HEK293 (cell line): ENCODE measurements at regions not wholly inside any gene's neighbourhood (a gene's known extent, or its start where the extent isn't known, plus 50 kb on each side); places are given as distances from the start of the nearest gene placed in this dataset.

ENCODE experiments used
- CTCF ChIA-PET: fragments of 350-600 bp; formaldehyde crosslinking; extraction: SDS; loops from one replicate; lab custom pipeline; 2021; ENCODE audit warnings: antibody characterized with exemption; lab: Yijun Ruan, JAX
- POLR2A ChIA-PET: fragments of 300-600 bp; formaldehyde crosslinking; extraction: SDS; loops from one replicate; lab custom pipeline; 2020; ENCODE audit warnings: antibody characterized with exemption, inconsistent platforms; lab: Yijun Ruan, JAX
- H3K27ac ChIP-seq: fragments of 200-500 bp; sonication (Bioruptor generic); 2 replicates; pipeline ENCODE4 v1.5.1; 2014; ENCODE audit warnings: low read depth, low read length, control low read depth, inconsistent platforms; ENCODE audit errors: extremely low read depth
- H3K36me3 ChIP-seq, 2 experiments: fragments of 200-500 bp in 1 of 2; sonication (Bioruptor generic) in 1 of 2; 1 replicate in 1 of 2; 2 replicates in 1 of 2; pipeline ENCODE4 v1.5.1; 2014 to 2017; ENCODE audit warnings: inconsistent platforms in 2 of 2, low read length in 2 of 2; ENCODE audit not compliant: control insufficient read depth in 2 of 2, insufficient read depth in 1 of 2
- H3K4me1 ChIP-seq: fragments of 200-500 bp; sonication (Bioruptor generic); 2 replicates; pipeline ENCODE4 v1.5.1; 2014; ENCODE audit warnings: mild to moderate bottlenecking, low read length, inconsistent platforms; ENCODE audit not compliant: control insufficient read depth, insufficient read depth
- H3K4me3 ChIP-seq: 2 replicates; pipeline ENCODE4 v1.5.1; 2011; ENCODE audit warnings: low read depth, mild to moderate bottlenecking, control low read depth, low read length, moderate library complexity
- H3K9me3 ChIP-seq: fragments of 200-500 bp; sonication (Bioruptor generic); 2 replicates; pipeline ENCODE4 v1.5.1; 2014; ENCODE audit warnings: low read depth, low read length, inconsistent platforms; ENCODE audit not compliant: control insufficient read depth, insufficient read depth
- ELK4 ChIP-seq: IDR thresholded peaks from 2 replicates; pipeline ENCODE4 v1.6.1; 2011; ENCODE audit warnings: mild to moderate bottlenecking, low read depth, low read length, borderline replicate concordance
- GLIS1 ChIP-seq: fragments of 450-650 bp; formaldehyde crosslinking; IDR thresholded peaks from 2 replicates; pipeline ENCODE4 v1.5.1; 2016; ENCODE audit warnings: missing biosample characterization, missing genetic modification characterization
- INSM2 ChIP-seq: fragments of 450-650 bp; formaldehyde crosslinking; IDR thresholded peaks from 2 replicates; pipeline ENCODE4 v1.5.1; 2016; ENCODE audit warnings: missing biosample characterization, missing genetic modification characterization
- KLF1 ChIP-seq: fragments of 450-650 bp; formaldehyde crosslinking; IDR thresholded peaks from 2 replicates; pipeline ENCODE4 v1.5.1; 2016; ENCODE audit warnings: missing biosample characterization, missing genetic modification characterization
- KLF10 ChIP-seq: fragments of 450-650 bp; IDR thresholded peaks from 2 replicates; pipeline ENCODE4 v1.5.1; 2018; ENCODE audit warnings: missing biosample characterization, mild to moderate bottlenecking, missing genetic modification characterization
- KLF8 ChIP-seq: fragments of 450-650 bp; formaldehyde crosslinking; IDR thresholded peaks from 2 replicates; pipeline ENCODE4 v1.5.1; 2016; ENCODE audit warnings: missing biosample characterization, missing genetic modification characterization
- MZF1 ChIP-seq: fragments of 450-650 bp; formaldehyde crosslinking; IDR thresholded peaks from 2 replicates; pipeline ENCODE4 v1.5.1; 2017; ENCODE audit warnings: missing biosample characterization, missing genetic modification characterization, borderline replicate concordance
- PBX3 ChIP-seq: sonication (generic); formaldehyde crosslinking; IDR thresholded peaks from 2 replicates; pipeline ENCODE4 v1.8.1; 2022; ENCODE audit warnings: mild to moderate bottlenecking, moderate library complexity, missing genetic modification reagents
- TSHZ1 ChIP-seq: fragments of 450-650 bp; formaldehyde crosslinking; IDR thresholded peaks from 2 replicates; pipeline ENCODE4 v1.5.1; 2016; ENCODE audit warnings: missing biosample characterization, missing genetic modification characterization, borderline replicate concordance
- ZBTB26 ChIP-seq: fragments of 450-650 bp; formaldehyde crosslinking; optimal IDR thresholded peaks from 2 replicates; pipeline ENCODE3; 2016; ENCODE audit warnings: missing biosample characterization, mild to moderate bottlenecking, missing genetic modification characterization
- ZFP69B ChIP-seq: fragments of 450-650 bp; formaldehyde crosslinking; IDR thresholded peaks from 2 replicates; pipeline ENCODE4 v1.5.1; 2016; ENCODE audit warnings: missing biosample characterization, missing genetic modification characterization
- ZNF175 ChIP-seq: fragments of 450-650 bp; formaldehyde crosslinking; IDR thresholded peaks from 2 replicates; pipeline ENCODE4 v1.5.1; 2016; ENCODE audit warnings: missing biosample characterization, missing genetic modification characterization
- ZNF362 ChIP-seq: fragments of 450-650 bp; formaldehyde crosslinking; IDR thresholded peaks from 2 replicates; pipeline ENCODE4 v1.5.1; 2016; ENCODE audit warnings: missing biosample characterization, missing genetic modification characterization
- ZNF449 ChIP-seq: fragments of 450-650 bp; formaldehyde crosslinking; IDR thresholded peaks from 2 replicates; pipeline ENCODE4 v1.5.1; 2017; ENCODE audit warnings: missing biosample characterization, mild to moderate bottlenecking, missing genetic modification characterization, moderate library complexity
- ZNF488 ChIP-seq: fragments of 450-650 bp; formaldehyde crosslinking; IDR thresholded peaks from 2 replicates; pipeline ENCODE4 v1.5.1; 2016; ENCODE audit warnings: missing biosample characterization, missing genetic modification characterization
- ZNF571 ChIP-seq: fragments of 450-650 bp; formaldehyde crosslinking; IDR thresholded peaks from 2 replicates; pipeline ENCODE4 v1.5.0; 2017; ENCODE audit warnings: missing biosample characterization, missing genetic modification characterization
- ZNF639 ChIP-seq: fragments of 450-650 bp; formaldehyde crosslinking; IDR thresholded peaks from 2 replicates; pipeline ENCODE4 v1.5.1; 2016; ENCODE audit warnings: missing biosample characterization, missing genetic modification characterization
- ZNF692 ChIP-seq: fragments of 450-650 bp; formaldehyde crosslinking; IDR thresholded peaks from 2 replicates; pipeline ENCODE4 v1.5.1; 2016; ENCODE audit warnings: missing biosample characterization, missing genetic modification characterization
- ZNF747 ChIP-seq: fragments of 450-650 bp; formaldehyde crosslinking; IDR thresholded peaks from 2 replicates; pipeline ENCODE4 v1.5.1; 2016; ENCODE audit warnings: missing biosample characterization, missing genetic modification characterization
- ZNF791 ChIP-seq: fragments of 450-650 bp; formaldehyde crosslinking; IDR thresholded peaks from 2 replicates; pipeline ENCODE4 v1.5.1; 2016; ENCODE audit warnings: missing biosample characterization, missing genetic modification characterization

GRCh38 chr1:185463011-185463410 lies 146.0 kb upstream of the IVNS1ABP start:
- H3K4me3 ChIP-seq, result no peak overlapping the region
- H3K4me1 ChIP-seq, result no peaks in the 10 kb centered on the region
- no peaks in the 10 kb centered on the region for H3K9me3 ChIP-seq
- ChIA-PET CTCF (interaction anchor here (0.7 to 0.8 kb wide), 2 partner anchors 18 to 111 kb away, joined by 3 to 6 read pairs; no protein-coding TSS in a partner anchor), POLR2A (no interaction called here)
- no peaks in the 10 kb centered on the region for H3K36me3 ChIP-seq
- no peak for TF ChIP-seq ZNF791 (tag by site-specific recombination)
- no peak for TF ChIP-seq KLF10 (tag by site-specific recombination)
- TF ChIP-seq ZNF488, result no peak
- no peak for TF ChIP-seq ZNF175 (tag by site-specific recombination)
- no peak for TF ChIP-seq ZNF571 (tag by site-specific recombination)
- no peak for TF ChIP-seq GLIS1 (tag by site-specific recombination)
- no peak for TF ChIP-seq INSM2 (tag by site-specific recombination)
- no peak for TF ChIP-seq KLF8 (tag by site-specific recombination)
- no peak for TF ChIP-seq ZFP69B (tag by site-specific recombination)
- TF ChIP-seq KLF1, result no peak
- TF ChIP-seq ELK4, result no peak
- TF ChIP-seq PBX3 (CRISPR knock-in tag), result no peak
- no peak for TF ChIP-seq ZNF362 (tag by site-specific recombination)
- TF ChIP-seq ZNF449 (tag by site-specific recombination), result no peak
- TF ChIP-seq ZNF692 (tag by site-specific recombination), result no peak
- no peak for TF ChIP-seq TSHZ1
- TF ChIP-seq ZBTB26 (tag by site-specific recombination), result no peak
- no peak for TF ChIP-seq MZF1 (tag by site-specific recombination)
- no peak for TF ChIP-seq ZNF747
- no peak for TF ChIP-seq ZNF639 (tag by site-specific recombination)
- no peak overlapping the region for H3K27ac ChIP-seq
